ENCODE measurements at regions not wholly inside any gene's neighbourhood (a gene's known extent, or its start where the extent isn't known, plus 50 kb on each side); places are given as distances from the start of the nearest gene placed in this dataset.

DNA sequence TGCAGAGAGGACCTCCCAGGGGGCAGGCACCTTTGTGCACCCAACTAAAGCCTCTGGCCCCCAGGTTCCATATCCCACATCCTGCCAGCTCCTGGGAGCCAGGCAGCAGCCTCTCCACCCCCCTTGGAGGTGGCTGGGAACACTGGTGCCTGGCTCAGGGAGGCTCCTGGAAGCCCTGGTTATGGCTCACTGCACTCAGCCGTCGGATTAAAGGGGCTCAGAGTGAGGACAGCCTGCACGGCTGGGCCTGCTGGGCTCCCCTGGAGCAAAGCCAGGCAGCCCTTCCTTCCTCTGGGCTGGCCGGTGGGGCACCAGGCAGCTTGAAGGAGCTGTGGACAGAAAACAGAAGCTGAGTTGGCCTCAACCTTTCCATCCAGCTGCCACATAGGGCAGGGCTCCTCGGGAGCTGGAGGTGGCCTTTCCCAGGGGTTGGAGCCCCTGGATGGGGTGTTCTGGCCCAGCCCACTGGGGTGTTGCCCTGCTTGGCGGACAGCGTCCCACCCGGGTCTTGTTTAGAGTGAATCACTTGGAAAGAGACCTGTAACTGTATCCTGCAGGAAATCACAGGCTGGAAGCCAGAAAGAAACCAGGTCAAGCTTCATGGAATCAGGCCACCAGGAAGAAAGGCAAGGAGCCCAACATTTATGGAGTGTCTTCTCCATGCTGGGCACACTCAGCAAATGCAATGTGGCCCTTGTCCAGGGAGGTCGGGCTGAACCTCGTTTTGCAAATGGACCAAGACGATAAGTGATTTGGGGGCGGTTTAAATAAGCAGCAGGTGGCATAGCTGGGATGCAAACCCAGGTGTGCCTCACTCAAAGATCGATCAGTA, 253.3 kb downstream of the SOX9 start:
- TF ChIP-seq POLR2A (IDR thresholded peaks at IDR 0.05) (no peak), POLR2AphosphoS5 (IDR thresholded peaks at IDR 0.05; ENCODE audit: insufficient read depth in 1 of 2, low read depth in 1 of 2) (no peak)
- TF ChIP-seq, protein P1, sequence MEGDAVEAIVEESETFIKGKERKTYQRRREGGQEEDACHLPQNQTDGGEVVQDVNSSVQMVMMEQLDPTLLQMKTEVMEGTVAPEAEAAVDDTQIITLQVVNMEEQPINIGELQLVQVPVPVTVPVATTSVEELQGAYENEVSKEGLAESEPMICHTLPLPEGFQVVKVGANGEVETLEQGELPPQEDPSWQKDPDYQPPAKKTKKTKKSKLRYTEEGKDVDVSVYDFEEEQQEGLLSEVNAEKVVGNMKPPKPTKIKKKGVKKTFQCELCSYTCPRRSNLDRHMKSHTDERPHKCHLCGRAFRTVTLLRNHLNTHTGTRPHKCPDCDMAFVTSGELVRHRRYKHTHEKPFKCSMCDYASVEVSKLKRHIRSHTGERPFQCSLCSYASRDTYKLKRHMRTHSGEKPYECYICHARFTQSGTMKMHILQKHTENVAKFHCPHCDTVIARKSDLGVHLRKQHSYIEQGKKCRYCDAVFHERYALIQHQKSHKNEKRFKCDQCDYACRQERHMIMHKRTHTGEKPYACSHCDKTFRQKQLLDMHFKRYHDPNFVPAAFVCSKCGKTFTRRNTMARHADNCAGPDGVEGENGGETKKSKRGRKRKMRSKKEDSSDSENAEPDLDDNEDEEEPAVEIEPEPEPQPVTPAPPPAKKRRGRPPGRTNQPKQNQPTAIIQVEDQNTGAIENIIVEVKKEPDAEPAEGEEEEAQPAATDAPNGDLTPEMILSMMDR (IDR thresholded peaks at IDR 0.05): no peak

All from vagina (tissue), 2 donors.